ENCODE measurements at regions not wholly inside any gene's neighbourhood (a gene's known extent, or its start where the extent isn't known, plus 50 kb on each side); places are given as distances from the start of the nearest gene placed in this dataset.
"Not testable (repeated sequence)": the region's sequence is repeated elsewhere in the genome, so short reads cannot be mapped to it uniquely, and the experiment has no call there.

DNA sequence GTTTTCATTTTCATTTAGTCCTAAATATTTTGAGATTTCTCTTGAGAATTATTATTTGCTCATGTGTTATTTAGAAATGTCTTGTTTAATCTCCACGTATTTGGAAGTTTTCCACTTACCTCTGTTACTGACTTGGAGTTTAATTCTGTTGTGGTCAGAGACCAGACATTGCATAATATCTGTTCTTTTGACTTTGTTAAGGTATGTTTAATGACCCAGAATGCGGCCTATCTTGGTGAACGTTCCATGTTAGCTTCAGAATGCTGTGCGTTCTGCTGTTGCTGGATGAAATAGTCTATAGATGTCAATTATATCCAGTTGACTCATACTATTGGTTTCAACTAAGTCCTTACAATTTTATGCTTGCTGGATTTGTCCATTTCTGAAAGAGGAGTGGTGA, 325.3 kb upstream of the TARS1 start:
- no peak overlapping the region for H3K4me3 ChIP-seq (ENCODE audit: low read length in 2 of 2)
- H3K27ac ChIP-seq (ENCODE audit: low read depth, low read length): no peak overlapping the region
- no peaks in the 10 kb centered on the region for H3K36me3 Mint-ChIP-seq
- no peaks in the 10 kb centered on the region for H3K4me1 ChIP-seq (ENCODE audit: insufficient read depth, low read length)
- no peaks in the 10 kb centered on the region for H3K27me3 ChIP-seq (ENCODE audit: insufficient read depth, low read length)
- H3K4me3 Mint-ChIP-seq: no peak overlapping the region
- peaks cover 0 to 24% (median 8%) of the 10 kb centered on the region in 8 donors for H3K9me3 Mint-ChIP-seq
- no peaks in the 10 kb centered on the region for H3K4me1 Mint-ChIP-seq
- intact Hi-C loops (cut with micrococcal nuclease): no loop called here
- POLR2A ChIA-PET (ENCODE audit: partially characterized antibody): no interaction called here
- no peaks in the 10 kb centered on the region for H3K36me3 ChIP-seq (ENCODE audit: insufficient read depth, low read length)
- H3K27me3 Mint-ChIP-seq: no peaks in the 10 kb centered on the region
- no peak for DNase-seq
- H3K27ac Mint-ChIP-seq: no peak overlapping the region
- H3K9me3 ChIP-seq (ENCODE audit: control insufficient read depth in 1 of 2, low read length in 2 of 2): no peaks in the 10 kb centered on the region
- CTCF ChIA-PET (ENCODE audit: partially characterized antibody): no interaction called here

GRCh38 chr5:33118761-33119415, 321.9 kb upstream of the TARS1 start:
- H3K27ac Mint-ChIP-seq: no peak overlapping the region
- POLR2A ChIA-PET (ENCODE audit: partially characterized antibody): no interaction called here
- Histone ChIP-seq H3K27me3 (ENCODE audit: insufficient read depth, low read length) (no peaks in the 10 kb centered on the region), H3K4me1 (ENCODE audit: insufficient read depth, low read length) (no peaks in the 10 kb centered on the region), H3K36me3 (ENCODE audit: insufficient read depth, low read length) (no peaks in the 10 kb centered on the region), H3K4me3 (ENCODE audit: low read length in 2 of 2) (no peak overlapping the region), H3K27ac (ENCODE audit: low read depth, low read length) (no peak overlapping the region), H3K9me3 (ENCODE audit: control insufficient read depth in 1 of 2, low read length in 2 of 2) (no peaks in the 10 kb centered on the region)
- H3K4me1 Mint-ChIP-seq: no peaks in the 10 kb centered on the region
- H3K27me3 Mint-ChIP-seq: no peaks in the 10 kb centered on the region
- DNase-seq: no peak
- intact Hi-C loops (cut with micrococcal nuclease): no loop called here
- peaks cover 0 to 18% (median 8%) of the 10 kb centered on the region in 8 donors for H3K9me3 Mint-ChIP-seq
- CTCF ChIA-PET (ENCODE audit: partially characterized antibody): no interaction called here
- no peaks in the 10 kb centered on the region for H3K36me3 Mint-ChIP-seq
- H3K4me3 Mint-ChIP-seq: no peak overlapping the region

GRCh38 chr5:33120671-33121070, 320.1 kb upstream of the TARS1 start:
- Histone ChIP-seq H3K9me3 (ENCODE audit: control insufficient read depth in 1 of 2, low read length in 2 of 2) (no peaks in the 10 kb centered on the region), H3K36me3 (ENCODE audit: insufficient read depth, low read length) (no peaks in the 10 kb centered on the region), H3K27ac (ENCODE audit: low read depth, low read length) (no peak overlapping the region), H3K27me3 (ENCODE audit: insufficient read depth, low read length) (no peaks in the 10 kb centered on the region), H3K4me1 (ENCODE audit: insufficient read depth, low read length) (no peaks in the 10 kb centered on the region), H3K4me3 (ENCODE audit: low read length in 2 of 2) (no peak overlapping the region)
- ChIA-PET CTCF (ENCODE audit: partially characterized antibody) (no interaction called here), POLR2A (ENCODE audit: partially characterized antibody) (no interaction called here)
- peaks cover 0 to 18% (median 8%) of the 10 kb centered on the region in 8 donors for H3K9me3 Mint-ChIP-seq
- DNase-seq: no peak
- H3K36me3 Mint-ChIP-seq: no peaks in the 10 kb centered on the region
- intact Hi-C loops (cut with micrococcal nuclease): no loop called here
- H3K4me3 Mint-ChIP-seq: no peak overlapping the region
- H3K27ac Mint-ChIP-seq: no peak overlapping the region
- H3K4me1 Mint-ChIP-seq: no peaks in the 10 kb centered on the region
- no peaks in the 10 kb centered on the region for H3K27me3 Mint-ChIP-seq

DNA sequence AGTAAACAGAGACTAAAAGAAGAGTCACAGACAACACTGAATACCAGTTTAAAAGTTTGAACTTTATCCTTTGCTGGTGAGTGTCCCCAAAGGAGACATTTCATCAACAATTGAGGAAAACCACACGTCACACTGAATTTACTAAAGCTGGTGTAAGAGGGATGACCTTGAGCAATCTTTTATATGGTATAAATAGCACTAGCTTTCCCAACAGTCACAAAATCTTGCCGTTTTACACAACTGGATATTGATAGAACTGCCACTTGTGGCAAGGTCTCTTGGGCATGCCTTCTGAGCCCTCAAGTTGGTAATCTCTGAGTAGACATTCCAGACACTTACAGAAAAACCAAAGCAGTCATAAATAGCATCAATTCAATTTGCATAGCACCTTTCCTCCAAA, 311.5 kb upstream of the TARS1 start:
- no peak overlapping the region for H3K4me3 Mint-ChIP-seq
- H3K27me3 ChIP-seq (ENCODE audit: insufficient read depth, low read length): no peaks in the 10 kb centered on the region
- no peaks in the 10 kb centered on the region for H3K4me1 Mint-ChIP-seq
- H3K36me3 ChIP-seq (ENCODE audit: insufficient read depth, low read length): no peaks in the 10 kb centered on the region
- H3K4me3 ChIP-seq (ENCODE audit: low read length in 2 of 2): no peak overlapping the region
- H3K4me1 ChIP-seq (ENCODE audit: insufficient read depth, low read length): no peaks in the 10 kb centered on the region
- H3K27ac Mint-ChIP-seq: no peak overlapping the region
- DNase-seq: no peak
- intact Hi-C loops (cut with micrococcal nuclease): no loop called here
- no peak overlapping the region for H3K27ac ChIP-seq (ENCODE audit: low read depth, low read length)
- peaks cover 0 to 5% of the 10 kb centered on the region in 2 donors for H3K36me3 Mint-ChIP-seq
- ChIA-PET POLR2A (ENCODE audit: partially characterized antibody) (no interaction called here), CTCF (ENCODE audit: partially characterized antibody) (no interaction called here)
- H3K27me3 Mint-ChIP-seq: no peaks in the 10 kb centered on the region
- peaks cover 3 to 37% (median 23%) of the 10 kb centered on the region in 8 donors for H3K9me3 Mint-ChIP-seq
- H3K9me3 ChIP-seq (ENCODE audit: control insufficient read depth in 1 of 2, low read length in 2 of 2): no peaks in the 10 kb centered on the region

GRCh38 chr5:33136785-33137184, 304.0 kb upstream of the TARS1 start:
- ChIA-PET POLR2A (ENCODE audit: partially characterized antibody) (no interaction called here), CTCF (ENCODE audit: partially characterized antibody) (no interaction called here)
- H3K27ac ChIP-seq (ENCODE audit: low read depth, low read length): no peak overlapping the region
- no peaks in the 10 kb centered on the region for H3K27me3 ChIP-seq (ENCODE audit: insufficient read depth, low read length)
- Mint-ChIP-seq H3K36me3 (peaks cover 0 to 5% of the 10 kb centered on the region in 2 donors), H3K9me3 (peaks cover 0 to 43% (median 28%) of the 10 kb centered on the region in 8 donors), H3K27ac (no peak overlapping the region), H3K27me3 (no peaks in the 10 kb centered on the region), H3K4me1 (no peaks in the 10 kb centered on the region), H3K4me3 (no peak overlapping the region)
- no peaks in the 10 kb centered on the region for H3K4me1 ChIP-seq (ENCODE audit: insufficient read depth, low read length)
- H3K36me3 ChIP-seq (ENCODE audit: insufficient read depth, low read length): no peaks in the 10 kb centered on the region
- no peak for DNase-seq
- H3K9me3 ChIP-seq (ENCODE audit: control insufficient read depth in 1 of 2, low read length in 2 of 2): peaks cover 0 to 5% of the 10 kb centered on the region in 2 donors
- intact Hi-C loops (cut with micrococcal nuclease): no loop called here
- H3K4me3 ChIP-seq (ENCODE audit: low read length in 2 of 2): no peak overlapping the region

DNA sequence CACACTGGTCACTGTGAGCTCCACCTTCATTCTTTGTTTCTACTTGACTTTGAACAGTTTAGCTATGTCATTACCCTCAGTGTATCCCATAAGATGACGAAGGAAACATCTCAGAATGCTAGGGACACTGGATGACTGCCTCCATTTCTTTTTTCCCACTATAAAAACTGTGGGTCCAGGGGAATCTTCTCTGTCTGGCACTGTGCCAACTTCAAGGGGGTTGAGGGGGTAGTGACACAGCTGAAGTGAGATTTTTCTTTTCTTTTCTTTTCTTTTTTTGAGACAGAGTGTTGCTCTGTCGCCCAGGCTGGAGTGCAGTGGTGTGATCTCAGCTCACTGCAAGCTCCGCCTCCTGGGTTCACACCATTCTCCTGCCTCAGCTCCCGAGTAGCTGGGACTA, 302.6 kb upstream of the TARS1 start:
- H3K4me3 Mint-ChIP-seq: not testable (repeated sequence)

DNA sequence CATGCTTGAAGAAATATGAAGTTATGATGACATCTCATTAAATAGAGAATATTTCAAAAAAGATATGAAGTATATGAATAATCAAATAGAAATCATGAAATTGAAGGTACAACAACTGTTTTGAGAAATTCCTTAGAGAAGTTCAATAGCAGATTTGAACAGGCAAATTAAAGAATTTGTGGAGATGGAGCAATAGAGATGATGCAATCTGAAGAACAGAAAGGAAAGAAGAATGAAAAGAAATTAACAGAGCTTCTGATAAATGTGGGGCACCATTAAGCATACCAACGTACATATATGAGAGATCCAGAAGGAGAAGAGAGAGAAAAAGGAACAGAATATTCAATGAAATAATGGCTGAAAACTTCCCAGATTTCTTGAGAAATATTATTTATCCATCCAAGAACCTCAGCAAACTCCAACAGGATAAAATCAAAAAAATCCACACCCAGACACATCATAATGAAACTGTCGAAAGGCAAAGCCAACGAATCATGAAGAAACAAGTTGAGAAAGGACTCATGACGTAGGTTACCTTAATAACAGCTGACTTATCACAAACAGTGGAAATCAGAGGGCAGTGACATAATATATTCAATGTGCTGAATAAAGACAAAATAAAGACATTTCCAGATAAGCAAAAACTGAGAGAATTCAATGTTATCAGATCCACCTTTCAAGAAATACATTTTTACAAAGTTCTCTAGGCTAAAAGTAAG, 297.2 kb upstream of the TARS1 start:
- CTCF ChIA-PET (ENCODE audit: partially characterized antibody): no interaction called here
- POLR2A ChIA-PET (ENCODE audit: partially characterized antibody): no interaction called here
- intact Hi-C loops (cut with micrococcal nuclease): no loop called here
- H3K27me3 Mint-ChIP-seq: no peaks in the 10 kb centered on the region
- peaks cover 0 to 5% of the 10 kb centered on the region in 2 donors for H3K36me3 Mint-ChIP-seq
- DNase-seq: no peak
- no peaks in the 10 kb centered on the region for H3K36me3 ChIP-seq (ENCODE audit: insufficient read depth, low read length)
- no peak overlapping the region for H3K4me3 Mint-ChIP-seq
- no peak overlapping the region for H3K27ac ChIP-seq (ENCODE audit: low read depth, low read length)
- no peak overlapping the region for H3K27ac Mint-ChIP-seq
- H3K27me3 ChIP-seq (ENCODE audit: insufficient read depth, low read length): no peaks in the 10 kb centered on the region
- peaks cover 0 to 20% (median 12%) of the 10 kb centered on the region in 8 donors for H3K9me3 Mint-ChIP-seq
- no peaks in the 10 kb centered on the region for H3K9me3 ChIP-seq (ENCODE audit: control insufficient read depth in 1 of 2, low read length in 2 of 2)
- H3K4me1 ChIP-seq (ENCODE audit: insufficient read depth, low read length): no peaks in the 10 kb centered on the region
- H3K4me3 ChIP-seq (ENCODE audit: low read length in 2 of 2): no peak overlapping the region
- H3K4me1 Mint-ChIP-seq: no peaks in the 10 kb centered on the region

More for the DNA sequence above, 302.6 kb upstream of the TARS1 start:
- H3K27ac ChIP-seq (ENCODE audit: low read depth, low read length); DNase-seq; H3K4me3 ChIP-seq (ENCODE audit: low read length in 2 of 2); POLR2A ChIA-PET (ENCODE audit: partially characterized antibody); H3K36me3 ChIP-seq (ENCODE audit: insufficient read depth, low read length); H3K27me3 Mint-ChIP-seq; H3K4me1 Mint-ChIP-seq; intact Hi-C loops (cut with micrococcal nuclease); H3K4me1 ChIP-seq (ENCODE audit: insufficient read depth, low read length); H3K27ac Mint-ChIP-seq; H3K36me3 Mint-ChIP-seq; H3K9me3 ChIP-seq (ENCODE audit: control insufficient read depth in 1 of 2, low read length in 2 of 2); H3K27me3 ChIP-seq (ENCODE audit: insufficient read depth, low read length); CTCF ChIA-PET (ENCODE audit: partially characterized antibody): not testable (repeated sequence)
- peaks cover 0 to 37% (median 23%) of the 10 kb centered on the region in 8 donors for H3K9me3 Mint-ChIP-seq
